T-helper 1 cell treated with Interleukin-12 subunit alpha and Interleukin-12 subunit beta and Interleukin-4 antibody, amounts not matched to agents 30 μg/mL and 1 μg/mL, for 36 hours (primary cell): ENCODE measurements at regions not wholly inside any gene's neighbourhood (a gene's known extent, or its start where the extent isn't known, plus 50 kb on each side); places are given as distances from the start of the nearest gene placed in this dataset.

ENCODE experiments used
- H3K27ac Mint-ChIP-seq: one replicate; pipeline ENCODE4 v1.8.0; 2021; ENCODE audit warnings: mild to moderate bottlenecking, mixed read lengths
- H3K27me3 Mint-ChIP-seq: one replicate; pipeline ENCODE4 v1.8.0; 2021; ENCODE audit warnings: low read depth, mixed read lengths
- H3K36me3 Mint-ChIP-seq: one replicate; pipeline ENCODE4 v1.8.0; 2021; ENCODE audit warnings: low read depth, mixed read lengths
- H3K4me1 Mint-ChIP-seq: one replicate; pipeline ENCODE4 v1.8.0; 2021; ENCODE audit warnings: low read depth, mixed read lengths
- H3K4me3 Mint-ChIP-seq: one replicate; pipeline ENCODE4 v1.8.0; 2021; ENCODE audit warnings: mild to moderate bottlenecking, moderate library complexity, mixed read lengths
- H3K9me3 Mint-ChIP-seq: one replicate; pipeline ENCODE4 v1.8.0; 2021; ENCODE audit warnings: mixed read lengths

- H3K36me3 Mint-ChIP-seq = no peaks in the 10 kb centered on the region
These were observed 701.3 kb upstream of the ACO1 start for GRCh38 chr9:31683116-31683515.

GRCh38 chr9:31697956-31698355 lies 686.5 kb upstream of the ACO1 start:
- H3K4me3 Mint-ChIP-seq = no peak overlapping the region
- H3K4me1 Mint-ChIP-seq = peaks cover 2% of the 10 kb centered on the region
- H3K27me3 Mint-ChIP-seq = no peaks in the 10 kb centered on the region
- H3K27ac Mint-ChIP-seq = no peak overlapping the region
- H3K9me3 Mint-ChIP-seq = no peaks in the 10 kb centered on the region
- H3K36me3 Mint-ChIP-seq = no peaks in the 10 kb centered on the region

More at GRCh38 chr9:31683116-31683515, 701.3 kb upstream of the ACO1 start:
- Mint-ChIP-seq H3K4me3 (no peak overlapping the region), H3K9me3 (no peaks in the 10 kb centered on the region), H3K27me3 (no peaks in the 10 kb centered on the region), H3K27ac (no peak overlapping the region), H3K4me1 (no peaks in the 10 kb centered on the region)

- H3K27me3 Mint-ChIP-seq = no peaks in the 10 kb centered on the region
These were observed 684.6 kb upstream of the ACO1 start for GRCh38 chr9:31699836-31700235.

GRCh38 chr9:31700252-31701045 lies 684.0 kb upstream of the ACO1 start:
- H3K9me3 Mint-ChIP-seq = no peaks in the 10 kb centered on the region
- no peaks in the 10 kb centered on the region for H3K36me3 Mint-ChIP-seq
- H3K27ac Mint-ChIP-seq = no peak overlapping the region
- H3K4me1 Mint-ChIP-seq = peaks cover 2% of the 10 kb centered on the region
- H3K27me3 Mint-ChIP-seq = no peaks in the 10 kb centered on the region
- H3K4me3 Mint-ChIP-seq = no peak overlapping the region

More at GRCh38 chr9:31699836-31700235, 684.6 kb upstream of the ACO1 start:
- no peak overlapping the region for H3K27ac Mint-ChIP-seq
- no peaks in the 10 kb centered on the region for H3K9me3 Mint-ChIP-seq
- peaks cover 2% of the 10 kb centered on the region for H3K4me1 Mint-ChIP-seq
- no peaks in the 10 kb centered on the region for H3K36me3 Mint-ChIP-seq
- H3K4me3 Mint-ChIP-seq = no peak overlapping the region

GRCh38 chr9:31702957-31703356 lies 681.5 kb upstream of the ACO1 start:
- Mint-ChIP-seq H3K27ac (no peak overlapping the region), H3K4me3 (no peak overlapping the region), H3K27me3 (no peaks in the 10 kb centered on the region), H3K9me3 (peaks cover 3% of the 10 kb centered on the region), H3K36me3 (no peaks in the 10 kb centered on the region), H3K4me1 (peaks cover 2% of the 10 kb centered on the region)

GRCh38 chr9:31715250-31715649 lies 669.2 kb upstream of the ACO1 start:
- no peaks in the 10 kb centered on the region for H3K27me3 Mint-ChIP-seq
- H3K9me3 Mint-ChIP-seq = no peaks in the 10 kb centered on the region
- H3K27ac Mint-ChIP-seq = no peak overlapping the region
- no peak overlapping the region for H3K4me3 Mint-ChIP-seq
- no peaks in the 10 kb centered on the region for H3K4me1 Mint-ChIP-seq
- H3K36me3 Mint-ChIP-seq = no peaks in the 10 kb centered on the region

- no peaks in the 10 kb centered on the region for H3K27me3 Mint-ChIP-seq
- H3K4me3 Mint-ChIP-seq = no peak overlapping the region
- no peak overlapping the region for H3K27ac Mint-ChIP-seq
- H3K9me3 Mint-ChIP-seq = no peaks in the 10 kb centered on the region
- H3K4me1 Mint-ChIP-seq = no peaks in the 10 kb centered on the region
- H3K36me3 Mint-ChIP-seq = no peaks in the 10 kb centered on the region
These were observed 665.2 kb upstream of the ACO1 start for GRCh38 chr9:31719262-31719661.

- no peaks in the 10 kb centered on the region for H3K9me3 Mint-ChIP-seq
- no peaks in the 10 kb centered on the region for H3K36me3 Mint-ChIP-seq
- H3K4me1 Mint-ChIP-seq = no peaks in the 10 kb centered on the region
- H3K27me3 Mint-ChIP-seq = no peaks in the 10 kb centered on the region
- H3K27ac Mint-ChIP-seq = no peak overlapping the region
- no peak overlapping the region for H3K4me3 Mint-ChIP-seq
These were observed 654.0 kb upstream of the ACO1 start for GRCh38 chr9:31730398-31730797.

- H3K27ac Mint-ChIP-seq = no peak overlapping the region
- H3K4me1 Mint-ChIP-seq = no peaks in the 10 kb centered on the region
- H3K36me3 Mint-ChIP-seq = no peaks in the 10 kb centered on the region
- H3K9me3 Mint-ChIP-seq = no peaks in the 10 kb centered on the region
- no peak overlapping the region for H3K4me3 Mint-ChIP-seq
- no peaks in the 10 kb centered on the region for H3K27me3 Mint-ChIP-seq
These were observed 651.3 kb upstream of the ACO1 start for GRCh38 chr9:31733166-31733565.

GRCh38 chr9:31736581-31737179 lies 647.8 kb upstream of the ACO1 start:
- Mint-ChIP-seq H3K4me1 (no peaks in the 10 kb centered on the region), H3K9me3 (no peaks in the 10 kb centered on the region), H3K27me3 (no peaks in the 10 kb centered on the region), H3K36me3 (no peaks in the 10 kb centered on the region), H3K4me3 (no peak overlapping the region), H3K27ac (no peak overlapping the region)

- no peaks in the 10 kb centered on the region for H3K4me1 Mint-ChIP-seq
- H3K27ac Mint-ChIP-seq = no peak overlapping the region
- H3K9me3 Mint-ChIP-seq = no peaks in the 10 kb centered on the region
- no peaks in the 10 kb centered on the region for H3K36me3 Mint-ChIP-seq
- no peak overlapping the region for H3K4me3 Mint-ChIP-seq
- no peaks in the 10 kb centered on the region for H3K27me3 Mint-ChIP-seq
These were observed 643.7 kb upstream of the ACO1 start for GRCh38 chr9:31740705-31741104.

GRCh38 chr9:31744589-31744988 lies 639.9 kb upstream of the ACO1 start:
- H3K36me3 Mint-ChIP-seq = no peaks in the 10 kb centered on the region
- H3K4me3 Mint-ChIP-seq = no peak overlapping the region
- no peaks in the 10 kb centered on the region for H3K27me3 Mint-ChIP-seq
- no peaks in the 10 kb centered on the region for H3K4me1 Mint-ChIP-seq
- H3K27ac Mint-ChIP-seq = no peak overlapping the region
- no peaks in the 10 kb centered on the region for H3K9me3 Mint-ChIP-seq

GRCh38 chr9:31745468-31745867 lies 639.0 kb upstream of the ACO1 start:
- Mint-ChIP-seq H3K27me3 (no peaks in the 10 kb centered on the region), H3K36me3 (no peaks in the 10 kb centered on the region), H3K4me1 (no peaks in the 10 kb centered on the region), H3K9me3 (no peaks in the 10 kb centered on the region), H3K27ac (no peak overlapping the region), H3K4me3 (no peak overlapping the region)

- no peaks in the 10 kb centered on the region for H3K36me3 Mint-ChIP-seq
- no peaks in the 10 kb centered on the region for H3K4me1 Mint-ChIP-seq
These were observed 638.6 kb upstream of the ACO1 start for GRCh38 chr9:31745886-31746285.

GRCh38 chr9:31753756-31754155 lies 630.7 kb upstream of the ACO1 start:
- Mint-ChIP-seq H3K27me3 (no peaks in the 10 kb centered on the region), H3K36me3 (no peaks in the 10 kb centered on the region), H3K9me3 (no peaks in the 10 kb centered on the region), H3K27ac (no peak overlapping the region), H3K4me3 (no peak overlapping the region), H3K4me1 (no peaks in the 10 kb centered on the region)

More at GRCh38 chr9:31745886-31746285, 638.6 kb upstream of the ACO1 start:
- Mint-ChIP-seq H3K9me3 (no peaks in the 10 kb centered on the region), H3K4me3 (no peak overlapping the region), H3K27me3 (no peaks in the 10 kb centered on the region), H3K27ac (no peak overlapping the region)
